Activated T-cell treated with anti-CD3 and anti-CD28 coated beads, Interleukin-2, amount 50 U/mL, for 72 hours (primary cell): ENCODE measurements at regions not wholly inside any gene's neighbourhood (a gene's known extent, or its start where the extent isn't known, plus 50 kb on each side); places are given as distances from the start of the nearest gene placed in this dataset.
"Not testable (repeated sequence)": the region's sequence is repeated elsewhere in the genome, so short reads cannot be mapped to it uniquely, and the experiment has no call there.

Experiments
- ATAC-seq, 2 donors: fragments of 150-1000 bp; cut with Tn5 transposase; replicated peaks in 1 of 2; 2 replicates each; pipeline ENCODE4 v1.10.0; 2021; ENCODE audit warnings: moderate library complexity in 2 of 2, mild to moderate bottlenecking in 1 of 2
- DNase-seq, 2 donors: peaks; one replicate each; pipeline ENCODE4 v3.0.0; 2021 to 2022; ENCODE audit warnings: mixed read lengths in 1 of 2
- H3K27ac Mint-ChIP-seq: one replicate; pipeline ENCODE4 v1.8.0; 2022; ENCODE audit warnings: mild to moderate bottlenecking, moderate library complexity, mixed read lengths
- H3K27me3 Mint-ChIP-seq: one replicate; pipeline ENCODE4 v1.8.0; 2022; ENCODE audit warnings: low read depth, mixed read lengths
- H3K36me3 Mint-ChIP-seq, 2 donors: one replicate each; pipeline ENCODE4 v1.8.0; 2022; ENCODE audit warnings: mixed read lengths in 2 of 2, mild to moderate bottlenecking in 1 of 2; ENCODE audit not compliant: insufficient read depth in 2 of 2
- H3K4me1 Mint-ChIP-seq: one replicate; pipeline ENCODE4 v1.8.0; 2022; ENCODE audit warnings: low read depth, mixed read lengths
- H3K4me3 Mint-ChIP-seq, 2 donors: one replicate each; pipeline ENCODE4 v1.8.0; 2022; ENCODE audit warnings: mild to moderate bottlenecking in 2 of 2, mixed read lengths in 2 of 2, moderate library complexity in 2 of 2
- H3K9me3 Mint-ChIP-seq, 2 donors: one replicate each; pipeline ENCODE4 v1.8.0; 2022; ENCODE audit warnings: mixed read lengths in 2 of 2

DNA sequence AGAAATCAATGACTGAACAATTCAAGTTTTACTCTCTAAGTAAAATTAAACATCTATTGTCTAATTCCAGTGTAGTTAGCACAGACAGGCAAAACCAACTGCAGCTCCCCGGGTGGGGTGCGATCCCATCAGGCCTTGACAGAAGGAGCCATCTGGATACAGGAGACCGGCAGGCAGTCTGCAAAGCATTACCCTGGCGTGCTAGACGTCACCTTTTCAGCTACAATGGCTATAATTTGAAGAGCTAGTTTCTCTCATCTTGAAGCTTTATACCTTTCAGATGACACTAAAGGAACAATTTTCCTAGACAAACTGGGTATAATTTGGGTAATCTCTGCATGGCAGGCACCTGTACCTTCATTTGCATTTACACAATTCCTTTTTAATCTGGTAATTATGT lies 761.5 kb upstream of the SOX11 start:
- no peak for ATAC-seq
- Mint-ChIP-seq H3K27ac (no peak overlapping the region), H3K36me3 (peaks cover 0 to 2% of the 10 kb centered on the region in 2 donors), H3K9me3 (peaks cover 11 to 13% of the 10 kb centered on the region in 2 donors), H3K27me3 (no peaks in the 10 kb centered on the region), H3K4me3 (no peak overlapping the region), H3K4me1 (no peaks in the 10 kb centered on the region)
- no peak for DNase-seq

DNA sequence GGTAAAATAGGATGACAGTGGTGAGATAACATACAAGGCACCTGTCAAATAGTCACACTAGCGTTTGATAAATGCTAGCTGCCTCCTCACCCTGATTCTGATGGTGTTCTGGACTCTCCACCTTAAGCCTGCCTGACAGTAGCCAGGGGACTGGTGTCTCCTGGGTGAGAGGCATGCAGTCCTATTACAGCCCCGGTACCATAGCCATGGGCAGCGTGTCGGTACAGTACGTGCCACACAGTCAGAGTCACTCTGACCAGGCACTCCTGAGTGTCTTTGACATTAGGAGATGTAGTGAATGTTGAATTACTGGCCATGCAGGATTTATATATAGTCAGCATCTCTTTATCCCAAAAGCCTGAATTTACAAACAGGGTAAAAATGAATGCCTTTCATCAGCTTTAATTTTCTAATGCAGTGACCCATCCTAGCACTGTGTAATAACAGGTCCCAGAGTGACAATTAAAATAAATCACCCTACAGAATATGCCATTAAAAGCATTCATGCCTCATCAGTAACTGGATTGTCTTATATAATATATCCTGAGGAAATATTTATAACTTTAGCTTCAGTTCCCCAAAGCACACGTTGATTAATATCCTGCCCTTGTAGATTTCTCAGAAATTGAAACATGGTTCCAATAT lies 760.3 kb upstream of the SOX11 start:
- H3K27me3 Mint-ChIP-seq: no peaks in the 10 kb centered on the region
- peaks cover 0 to 2% of the 10 kb centered on the region in 2 donors for H3K36me3 Mint-ChIP-seq
- DNase-seq (no peak), ATAC-seq (no peak)
- no peaks in the 10 kb centered on the region for H3K4me1 Mint-ChIP-seq
- H3K9me3 Mint-ChIP-seq: peaks cover 11 to 13% of the 10 kb centered on the region in 2 donors
- no peak overlapping the region for H3K4me3 Mint-ChIP-seq
- H3K27ac Mint-ChIP-seq: no peak overlapping the region

DNA sequence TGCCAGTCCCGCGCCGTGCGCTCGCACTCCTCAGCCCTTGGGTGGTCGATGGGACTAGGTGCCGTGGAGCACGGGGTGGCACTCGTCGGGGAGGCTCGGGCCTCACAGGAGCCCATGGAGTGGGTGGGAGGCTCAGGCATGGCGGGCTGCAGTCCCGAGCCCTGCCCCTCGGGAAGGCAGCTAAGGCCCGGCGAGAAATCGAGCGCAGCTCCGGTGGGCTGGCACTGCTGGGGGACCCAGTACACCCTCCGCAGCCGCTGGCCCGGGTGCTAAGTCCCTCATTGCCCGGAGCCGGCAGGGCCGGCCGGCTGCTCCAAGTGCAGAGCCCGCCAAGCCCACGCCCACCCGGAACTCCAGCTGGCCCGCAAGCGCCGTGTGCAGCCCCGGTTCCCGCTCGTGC lies 756.9 kb upstream of the SOX11 start:
- ATAC-seq, H3K27me3 Mint-ChIP-seq, DNase-seq, H3K4me1 Mint-ChIP-seq, H3K9me3 Mint-ChIP-seq, H3K4me3 Mint-ChIP-seq, H3K36me3 Mint-ChIP-seq, H3K27ac Mint-ChIP-seq: not testable (repeated sequence)

DNA sequence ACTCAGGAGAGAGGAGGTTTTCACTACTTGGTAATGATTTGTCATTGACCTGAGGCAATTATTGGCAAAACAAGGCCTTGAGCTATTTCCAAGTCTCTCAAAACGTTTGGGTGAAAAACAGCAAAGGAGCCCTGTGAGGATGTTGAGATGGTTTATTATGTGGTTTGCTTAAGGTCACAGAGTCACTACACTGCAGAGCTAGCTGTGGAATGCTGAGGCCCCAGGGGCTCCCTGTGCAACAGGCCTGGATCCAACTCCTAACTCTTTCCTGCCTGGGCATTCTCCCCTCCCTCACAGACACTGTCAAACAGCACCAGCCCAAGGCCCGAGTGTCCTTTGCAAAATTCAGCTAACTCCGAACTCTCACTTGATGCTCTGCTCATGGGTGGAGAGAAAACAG lies 754.6 kb upstream of the SOX11 start:
- ATAC-seq (no peak), DNase-seq (no peak)
- H3K9me3 Mint-ChIP-seq: peaks cover 7 to 12% of the 10 kb centered on the region in 2 donors
- H3K4me1 Mint-ChIP-seq: no peaks in the 10 kb centered on the region
- no peak overlapping the region for H3K27ac Mint-ChIP-seq
- no peaks in the 10 kb centered on the region for H3K36me3 Mint-ChIP-seq
- no peak overlapping the region for H3K4me3 Mint-ChIP-seq
- no peaks in the 10 kb centered on the region for H3K27me3 Mint-ChIP-seq

DNA sequence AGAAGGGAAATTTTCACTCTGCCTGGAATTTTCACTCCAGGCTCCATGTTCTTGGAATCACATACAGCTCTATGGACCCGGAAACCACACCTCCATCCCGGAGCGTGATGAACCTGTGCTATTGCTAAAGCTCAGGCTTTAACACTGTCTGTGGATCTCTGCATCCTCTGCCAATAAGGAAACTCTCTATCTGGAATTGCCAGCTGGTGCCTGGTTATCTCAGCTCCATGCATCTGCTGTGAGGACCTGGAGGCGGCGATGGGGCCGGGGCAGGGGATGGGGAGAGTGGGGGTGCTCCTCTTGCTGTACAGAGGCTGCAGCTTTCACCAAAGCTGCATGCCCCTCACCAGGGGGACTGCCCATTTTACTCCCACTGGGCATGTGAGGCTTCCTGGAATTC lies 754.0 kb upstream of the SOX11 start:
- H3K27me3 Mint-ChIP-seq: no peaks in the 10 kb centered on the region
- ATAC-seq (no peak), DNase-seq (no peak)
- no peaks in the 10 kb centered on the region for H3K4me1 Mint-ChIP-seq
- no peak overlapping the region for H3K4me3 Mint-ChIP-seq
- no peak overlapping the region for H3K27ac Mint-ChIP-seq
- no peaks in the 10 kb centered on the region for H3K36me3 Mint-ChIP-seq
- H3K9me3 Mint-ChIP-seq: peaks cover 5 to 12% of the 10 kb centered on the region in 2 donors

DNA sequence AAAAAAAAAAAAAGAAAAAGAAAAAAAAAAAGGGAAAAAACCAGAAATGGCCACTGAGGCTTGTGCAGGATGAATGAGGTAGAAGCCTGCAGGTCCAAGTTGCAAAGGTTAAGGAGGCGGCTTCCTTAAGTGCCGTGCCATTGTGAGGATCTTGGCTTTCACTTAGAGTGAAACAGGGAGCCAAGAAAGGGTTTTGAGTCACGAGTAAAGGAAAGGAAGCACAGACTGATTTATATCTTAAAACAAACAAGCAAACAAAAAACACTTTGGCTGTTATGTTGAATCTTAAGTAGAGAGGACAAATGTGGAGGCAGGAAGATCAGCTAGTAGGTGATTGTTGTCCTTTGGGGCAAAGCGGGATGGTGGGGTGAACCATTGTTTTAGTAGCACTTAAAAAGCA lies 749.7 kb upstream of the SOX11 start:
- no peaks in the 10 kb centered on the region for H3K36me3 Mint-ChIP-seq
- no peak overlapping the region for H3K27ac Mint-ChIP-seq

DNA sequence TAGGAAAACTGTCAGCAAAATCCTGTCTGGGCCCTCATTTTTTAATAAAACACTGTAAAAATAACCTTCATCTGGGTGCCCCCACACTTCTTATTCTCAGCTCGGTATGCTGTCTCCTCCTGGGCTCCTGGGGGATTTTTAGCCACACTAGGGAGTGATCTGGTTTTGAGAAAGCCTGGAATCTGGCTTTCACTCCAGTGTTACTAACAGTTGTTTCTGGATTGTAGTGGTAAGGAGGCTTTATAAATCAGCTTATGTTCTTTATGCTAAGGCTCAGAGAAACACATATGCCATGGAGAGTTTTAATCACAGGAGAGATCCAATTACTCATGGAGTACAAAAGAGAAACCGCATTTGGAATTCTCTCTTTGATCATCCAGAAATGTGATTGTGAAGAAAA lies 744.3 kb upstream of the SOX11 start:
- Mint-ChIP-seq H3K4me3 (no peak overlapping the region), H3K27ac (no peak overlapping the region), H3K9me3 (peaks cover 8 to 10% of the 10 kb centered on the region in 2 donors), H3K4me1 (no peaks in the 10 kb centered on the region), H3K36me3 (no peaks in the 10 kb centered on the region), H3K27me3 (no peaks in the 10 kb centered on the region)
- ATAC-seq (no peak), DNase-seq (no peak)

More for the DNA sequence above, 749.7 kb upstream of the SOX11 start:
- Mint-ChIP-seq H3K4me1 (no peaks in the 10 kb centered on the region), H3K9me3 (peaks cover 7 to 11% of the 10 kb centered on the region in 2 donors), H3K27me3 (no peaks in the 10 kb centered on the region), H3K4me3 (no peak overlapping the region)
- no peak for ATAC-seq
- DNase-seq: no peak

DNA sequence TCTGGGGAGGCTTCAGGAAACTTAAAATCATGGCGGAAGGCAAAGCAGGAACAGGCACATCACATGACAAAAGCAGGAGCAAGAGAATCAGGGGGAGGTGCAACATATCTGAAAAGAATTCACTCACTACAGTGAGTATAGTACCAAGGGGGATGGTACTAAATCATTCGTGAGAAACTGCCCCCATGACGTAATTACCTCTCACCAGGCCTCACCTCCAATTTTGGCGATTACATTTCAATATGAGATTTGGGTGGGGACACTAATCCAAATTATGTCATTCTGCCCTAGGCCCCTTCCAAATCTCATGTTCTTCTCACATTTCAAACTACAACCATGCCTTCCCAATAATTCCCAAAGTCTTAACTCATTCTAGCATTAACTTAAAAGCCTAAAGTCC lies 740.8 kb upstream of the SOX11 start:
- DNase-seq (no peak), ATAC-seq (no peak)
- no peak overlapping the region for H3K4me3 Mint-ChIP-seq
- H3K9me3 Mint-ChIP-seq: peaks cover 11 to 14% of the 10 kb centered on the region in 2 donors
- H3K27ac Mint-ChIP-seq: no peak overlapping the region
- no peaks in the 10 kb centered on the region for H3K4me1 Mint-ChIP-seq
- no peaks in the 10 kb centered on the region for H3K27me3 Mint-ChIP-seq
- no peaks in the 10 kb centered on the region for H3K36me3 Mint-ChIP-seq

DNA sequence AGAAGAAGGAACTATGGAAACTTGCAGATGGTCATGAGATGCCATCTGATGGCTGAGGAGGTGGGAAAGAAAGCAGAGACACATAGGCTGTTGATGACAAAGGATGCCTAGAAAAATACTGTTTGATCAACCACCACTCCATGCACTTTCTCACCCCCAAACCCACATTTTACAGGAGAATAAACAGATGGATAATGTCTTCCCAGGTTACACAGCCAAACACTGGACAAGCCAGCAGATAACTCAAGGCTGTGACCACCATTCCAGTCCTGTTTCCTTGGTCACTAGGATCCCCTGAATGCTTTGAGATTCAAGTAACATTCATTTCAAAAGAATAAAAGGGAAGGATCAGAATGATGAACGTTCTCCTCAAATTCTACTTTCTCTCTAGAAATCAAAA lies 733.0 kb upstream of the SOX11 start:
- Mint-ChIP-seq H3K9me3 (peaks cover 7% of the 10 kb centered on the region in 2 donors), H3K4me1 (no peaks in the 10 kb centered on the region), H3K4me3 (no peak overlapping the region), H3K27me3 (no peaks in the 10 kb centered on the region), H3K36me3 (no peaks in the 10 kb centered on the region), H3K27ac (no peak overlapping the region)
- no peak for ATAC-seq
- no peak for DNase-seq

DNA sequence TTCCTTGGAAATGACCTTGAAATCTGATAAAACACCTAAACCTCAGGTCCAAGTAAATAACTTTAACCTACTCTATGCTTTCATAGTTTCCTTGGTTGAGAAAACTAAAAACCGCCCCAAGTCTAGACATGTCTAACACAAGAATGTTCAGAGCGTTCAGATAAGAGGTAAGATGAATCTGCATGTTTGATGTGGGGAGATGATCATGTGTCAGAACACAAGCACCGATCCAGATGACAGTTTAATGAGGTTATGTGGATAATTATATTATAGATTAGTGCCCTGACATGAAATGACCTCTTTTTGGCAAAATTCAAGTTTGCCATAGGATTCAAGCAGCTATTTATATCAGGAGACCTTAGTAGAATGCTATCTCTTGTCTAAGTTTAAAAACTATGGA lies 729.8 kb upstream of the SOX11 start:
- no peaks in the 10 kb centered on the region for H3K4me1 Mint-ChIP-seq
- peaks cover 7% of the 10 kb centered on the region in 2 donors for H3K9me3 Mint-ChIP-seq
- ATAC-seq: no peak
- no peak for DNase-seq
- no peak overlapping the region for H3K4me3 Mint-ChIP-seq
- no peaks in the 10 kb centered on the region for H3K27me3 Mint-ChIP-seq
- H3K36me3 Mint-ChIP-seq: no peaks in the 10 kb centered on the region
- no peak overlapping the region for H3K27ac Mint-ChIP-seq

DNA sequence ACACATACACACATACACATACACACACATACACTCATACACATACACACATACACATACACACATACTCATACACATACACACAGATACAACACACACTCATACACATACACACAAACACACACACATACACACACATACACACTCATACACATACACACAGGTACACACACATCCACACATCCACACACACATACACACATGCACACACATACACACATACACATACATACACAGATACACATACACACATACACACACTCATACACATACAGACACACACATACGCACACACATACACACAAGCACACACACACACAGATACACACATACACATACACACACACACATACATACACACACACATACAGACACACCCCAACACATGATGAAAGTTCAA lies 729.1 kb upstream of the SOX11 start:
- Mint-ChIP-seq H3K27me3 (no peaks in the 10 kb centered on the region), H3K9me3 (peaks cover 7% of the 10 kb centered on the region in 2 donors), H3K4me3 (no peak overlapping the region), H3K36me3 (no peaks in the 10 kb centered on the region), H3K4me1 (no peaks in the 10 kb centered on the region), H3K27ac (no peak overlapping the region)
- DNase-seq (no peak), ATAC-seq (no peak)

DNA sequence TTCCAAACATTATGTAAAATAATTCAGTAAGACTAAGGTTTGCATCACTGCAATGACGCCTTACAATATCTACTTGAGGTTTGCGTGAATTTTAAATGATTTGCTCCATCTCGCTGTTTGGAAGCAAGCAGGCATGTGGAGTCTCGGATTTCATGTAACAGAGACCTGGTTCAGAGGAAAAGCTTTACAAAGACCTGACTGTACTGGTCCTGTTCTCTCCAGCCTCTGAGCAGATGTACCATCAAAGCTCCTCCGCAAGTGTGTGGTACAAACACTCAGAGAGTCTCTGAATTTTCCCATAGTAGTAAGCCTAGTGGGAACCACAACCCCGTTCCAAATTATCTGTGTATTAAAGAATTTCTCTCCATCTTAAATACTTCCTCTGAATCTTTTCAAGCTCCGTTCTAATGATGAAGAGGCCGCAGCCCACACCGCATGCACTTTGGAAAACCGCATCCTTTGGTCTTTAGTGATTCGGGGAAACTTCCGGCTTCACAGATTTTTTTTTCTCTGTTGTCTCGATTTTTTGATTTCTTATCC lies 728.1 kb upstream of the SOX11 start:
- no peak overlapping the region for H3K4me3 Mint-ChIP-seq
- peaks cover 7% of the 10 kb centered on the region in 2 donors for H3K9me3 Mint-ChIP-seq
- no peak overlapping the region for H3K27ac Mint-ChIP-seq
- ATAC-seq: no peak
- H3K4me1 Mint-ChIP-seq: no peaks in the 10 kb centered on the region
- H3K27me3 Mint-ChIP-seq: no peaks in the 10 kb centered on the region
- no peaks in the 10 kb centered on the region for H3K36me3 Mint-ChIP-seq
- DNase-seq: no peak

DNA sequence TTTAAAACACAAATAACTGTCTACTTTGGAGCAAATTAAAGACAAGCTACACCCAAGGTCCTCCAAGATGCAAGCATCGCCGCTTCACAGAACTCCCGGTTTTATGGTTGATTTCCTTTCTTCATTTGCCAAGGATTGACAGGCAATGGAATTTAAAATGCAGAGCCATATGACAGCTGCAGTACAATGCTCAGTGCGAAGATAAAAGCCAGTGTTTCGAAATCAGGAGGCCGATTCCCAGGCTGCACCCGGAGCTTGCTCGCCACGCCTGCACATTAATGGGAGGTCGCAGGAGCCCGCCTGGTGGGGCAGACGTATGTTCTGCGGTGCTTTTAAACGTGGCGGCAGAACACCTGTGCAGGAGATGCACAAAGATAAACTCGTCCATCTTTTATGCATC lies 727.6 kb upstream of the SOX11 start:
- Mint-ChIP-seq H3K36me3 (no peaks in the 10 kb centered on the region), H3K27ac (no peak overlapping the region), H3K4me3 (no peak overlapping the region), H3K9me3 (peaks cover 7 to 9% of the 10 kb centered on the region in 2 donors), H3K4me1 (no peaks in the 10 kb centered on the region), H3K27me3 (no peaks in the 10 kb centered on the region)
- ATAC-seq (no peak), DNase-seq (no peak)
